Osteoblast (primary cell): ENCODE measurements at regions not wholly inside any gene's neighbourhood (a gene's known extent, or its start where the extent isn't known, plus 50 kb on each side); places are given as distances from the start of the nearest gene placed in this dataset.

ENCODE experiments used
- DNase-seq: peaks from one replicate; pipeline ENCODE4 v3.0.0; 2011; ENCODE audit warnings: low spot score, mixed read lengths; ENCODE audit not compliant: insufficient read length; ENCODE audit errors: missing footprints
- H2AFZ ChIP-seq: 2 replicates; pipeline ENCODE4 v1.6.0; 2011; ENCODE audit warnings: mild to moderate bottlenecking, low read length
- H3K27ac ChIP-seq: 2 replicates; pipeline ENCODE4 v1.5.1; 2011; ENCODE audit warnings: mild to moderate bottlenecking, low read depth, low read length, moderate library complexity
- H3K27me3 ChIP-seq: 2 replicates; pipeline ENCODE4 v1.6.0; 2012; ENCODE audit warnings: mild to moderate bottlenecking, control low read depth, inconsistent platforms, low read length, moderate library complexity; ENCODE audit not compliant: insufficient read depth
- H3K36me3 ChIP-seq: 2 replicates; pipeline ENCODE4 v1.5.1; 2011; ENCODE audit warnings: mild to moderate bottlenecking, low read length, control low read depth, moderate library complexity; ENCODE audit not compliant: insufficient read depth
- H3K4me1 ChIP-seq: 2 replicates; pipeline ENCODE4 v1.5.1; 2011; ENCODE audit warnings: mild to moderate bottlenecking, low read length, control low read depth, moderate library complexity; ENCODE audit not compliant: insufficient read depth
- H3K4me2 ChIP-seq: 2 replicates; pipeline ENCODE4 v1.6.0; 2011; ENCODE audit warnings: mild to moderate bottlenecking, low read length; ENCODE audit not compliant: insufficient read depth
- H3K4me3 ChIP-seq: fragments of 200-600 bp; sonication (generic); 3 replicates; pipeline ENCODE4 v1.5.1; 2012; ENCODE audit warnings: mild to moderate bottlenecking, low read length, inconsistent platforms; ENCODE audit not compliant: insufficient read depth
- H3K79me2 ChIP-seq: 2 replicates; pipeline ENCODE4 v1.6.0; 2012; ENCODE audit warnings: mild to moderate bottlenecking, low read length, control low read depth, inconsistent platforms; ENCODE audit not compliant: insufficient read depth
- H3K9me3 ChIP-seq: 2 replicates; pipeline ENCODE4 v1.5.1; 2011; ENCODE audit warnings: low read depth, low read length, control low read depth
- H4K20me1 ChIP-seq: 2 replicates; pipeline ENCODE4 v1.6.0; 2012; ENCODE audit warnings: mild to moderate bottlenecking, low read length, control low read depth; ENCODE audit not compliant: insufficient read depth
- TF ChIP-seq, protein P1 (sequence below): IDR thresholded peaks from 2 replicates; pipeline ENCODE4 v1.5.1; 2011; ENCODE audit warnings: mild to moderate bottlenecking, low read depth, low read length, moderate library complexity; ENCODE audit errors: extremely low read depth

DNA sequence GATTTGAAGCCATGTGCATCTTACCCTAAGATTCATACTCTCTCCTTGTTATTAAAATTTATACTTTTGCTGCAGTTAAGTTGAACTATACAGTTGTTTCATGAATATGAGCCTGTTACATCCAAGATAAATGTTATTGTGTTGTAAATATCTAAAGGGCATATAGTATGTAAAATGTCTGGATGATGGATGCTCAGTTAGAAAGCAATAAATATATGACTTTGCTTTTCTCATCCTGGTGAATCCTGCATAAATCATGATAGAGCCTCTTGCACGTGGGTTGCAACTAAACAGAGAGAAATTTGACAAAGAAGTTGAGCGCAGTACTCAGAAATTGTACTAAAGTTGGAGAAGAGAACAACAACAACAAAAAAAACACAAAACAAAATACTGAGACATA, 99.5 kb downstream of the PRDM9 start:
- H3K4me3 ChIP-seq: no peak overlapping the region
- H3K4me2 ChIP-seq: no peak overlapping the region
- H3K9me3 ChIP-seq: peaks cover 2% of the 10 kb centered on the region
- H2AFZ ChIP-seq: no peak overlapping the region
- H3K27me3 ChIP-seq: no peaks in the 10 kb centered on the region
- no peaks in the 10 kb centered on the region for H4K20me1 ChIP-seq
- no peaks in the 10 kb centered on the region for H3K36me3 ChIP-seq
- TF ChIP-seq, protein P1, sequence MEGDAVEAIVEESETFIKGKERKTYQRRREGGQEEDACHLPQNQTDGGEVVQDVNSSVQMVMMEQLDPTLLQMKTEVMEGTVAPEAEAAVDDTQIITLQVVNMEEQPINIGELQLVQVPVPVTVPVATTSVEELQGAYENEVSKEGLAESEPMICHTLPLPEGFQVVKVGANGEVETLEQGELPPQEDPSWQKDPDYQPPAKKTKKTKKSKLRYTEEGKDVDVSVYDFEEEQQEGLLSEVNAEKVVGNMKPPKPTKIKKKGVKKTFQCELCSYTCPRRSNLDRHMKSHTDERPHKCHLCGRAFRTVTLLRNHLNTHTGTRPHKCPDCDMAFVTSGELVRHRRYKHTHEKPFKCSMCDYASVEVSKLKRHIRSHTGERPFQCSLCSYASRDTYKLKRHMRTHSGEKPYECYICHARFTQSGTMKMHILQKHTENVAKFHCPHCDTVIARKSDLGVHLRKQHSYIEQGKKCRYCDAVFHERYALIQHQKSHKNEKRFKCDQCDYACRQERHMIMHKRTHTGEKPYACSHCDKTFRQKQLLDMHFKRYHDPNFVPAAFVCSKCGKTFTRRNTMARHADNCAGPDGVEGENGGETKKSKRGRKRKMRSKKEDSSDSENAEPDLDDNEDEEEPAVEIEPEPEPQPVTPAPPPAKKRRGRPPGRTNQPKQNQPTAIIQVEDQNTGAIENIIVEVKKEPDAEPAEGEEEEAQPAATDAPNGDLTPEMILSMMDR: no peak
- DNase-seq: no peak
- H3K27ac ChIP-seq: no peak overlapping the region
- H3K4me1 ChIP-seq: no peaks in the 10 kb centered on the region
- H3K79me2 ChIP-seq: no peaks in the 10 kb centered on the region

DNA sequence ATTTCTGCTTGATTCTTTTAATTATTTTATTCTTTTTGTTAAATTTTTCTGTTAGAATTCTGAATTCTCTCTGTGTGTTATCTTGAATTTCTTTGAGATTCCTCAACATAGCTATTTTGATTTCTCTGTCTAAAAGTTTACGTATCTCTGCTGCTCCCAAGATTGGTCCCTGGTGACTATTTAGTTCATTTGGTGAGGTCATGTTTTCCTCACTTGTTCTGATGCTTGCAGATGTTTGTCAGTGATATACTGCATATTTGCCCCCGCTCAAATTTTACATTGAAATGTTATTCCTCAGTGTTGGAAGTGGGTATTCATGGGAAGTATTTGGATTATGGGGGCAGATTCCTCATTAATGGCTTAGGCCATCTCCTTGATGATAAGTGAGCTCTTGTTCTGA, 105.3 kb downstream of the PRDM9 start:
- no peak for DNase-seq
- Histone ChIP-seq H3K36me3 (no peaks in the 10 kb centered on the region), H3K4me3 (no peak overlapping the region), H4K20me1 (no peaks in the 10 kb centered on the region), H2AFZ (no peak overlapping the region), H3K4me1 (no peaks in the 10 kb centered on the region), H3K27me3 (no peaks in the 10 kb centered on the region), H3K79me2 (no peaks in the 10 kb centered on the region), H3K27ac (no peak overlapping the region), H3K9me3 (peaks cover 2% of the 10 kb centered on the region), H3K4me2 (no peak overlapping the region)
- TF ChIP-seq, protein P1: no peak

- no peak overlapping the region for H3K4me2 ChIP-seq
- no peak for DNase-seq
- H4K20me1 ChIP-seq: no peaks in the 10 kb centered on the region
- H3K9me3 ChIP-seq: peaks cover 2% of the 10 kb centered on the region
- TF ChIP-seq, protein P1: no peak
- H3K79me2 ChIP-seq: no peaks in the 10 kb centered on the region
- H3K36me3 ChIP-seq: no peaks in the 10 kb centered on the region
- no peak overlapping the region for H3K27ac ChIP-seq
- no peaks in the 10 kb centered on the region for H3K4me1 ChIP-seq
- no peak overlapping the region for H2AFZ ChIP-seq
- no peak overlapping the region for H3K4me3 ChIP-seq
- H3K27me3 ChIP-seq: no peaks in the 10 kb centered on the region
Measured at GRCh38 chr5:23613566-23613965, 106.2 kb downstream of the PRDM9 start.

DNA sequence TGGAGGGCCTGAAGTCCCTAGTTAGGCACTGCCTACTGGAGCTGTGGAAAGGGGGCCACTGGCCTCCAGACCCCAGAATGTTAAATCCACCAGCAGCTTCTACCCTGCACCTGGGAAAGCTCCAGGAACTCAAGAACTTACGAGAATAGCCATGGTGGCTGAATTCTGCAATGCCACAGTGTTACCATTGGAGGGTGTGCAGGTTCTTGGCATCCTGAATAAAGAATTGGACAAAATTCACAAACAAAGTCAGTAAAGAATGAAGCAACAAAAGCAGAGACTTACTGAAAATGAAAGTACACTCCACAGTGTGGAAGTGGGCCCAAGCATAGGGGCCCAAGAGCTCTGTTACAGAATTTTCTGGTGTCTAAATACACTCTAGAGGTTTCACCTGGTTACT, 107.0 kb downstream of the PRDM9 start:
- H3K9me3 ChIP-seq: peaks cover 2% of the 10 kb centered on the region
- no peaks in the 10 kb centered on the region for H3K27me3 ChIP-seq
- DNase-seq: no peak
- no peak overlapping the region for H3K4me2 ChIP-seq
- H3K79me2 ChIP-seq: no peaks in the 10 kb centered on the region
- no peak overlapping the region for H3K27ac ChIP-seq
- no peaks in the 10 kb centered on the region for H3K36me3 ChIP-seq
- H2AFZ ChIP-seq: no peak overlapping the region
- TF ChIP-seq, protein P1: no peak
- no peaks in the 10 kb centered on the region for H3K4me1 ChIP-seq
- no peak overlapping the region for H3K4me3 ChIP-seq
- H4K20me1 ChIP-seq: no peaks in the 10 kb centered on the region
